IMR-90 (cell line): ENCODE measurements at regions not wholly inside any gene's neighbourhood (a gene's known extent, or its start where the extent isn't known, plus 50 kb on each side); places are given as distances from the start of the nearest gene placed in this dataset.

Source experiments
- ATAC-seq: fragments of 200-7000 bp; cut with Tn5 transposase; 2 replicates; pipeline ENCODE4 v1.9.1; 2020; ENCODE audit warnings: low read depth, mild to moderate bottlenecking, moderate library complexity
- BruUV-seq: library from RNA; stranded (reverse); fragments of 400-500 nt; replicated peaks from 2 replicates; lab custom pipeline; 2021; lab: Mats Ljungman, UMichigan
- CTCF ChIA-PET: fragments of 300-600 bp; formaldehyde crosslinking; extraction: SDS; loops from one replicate; lab custom pipeline; 2021; ENCODE audit warnings: antibody characterized with exemption; lab: Yijun Ruan, JAX
- POLR2A ChIA-PET: fragments of 300-600 bp; sonication (Branson Sonifier 250); formaldehyde crosslinking; loops from one replicate; lab custom pipeline; 2022; ENCODE audit warnings: antibody characterized with exemption; ENCODE audit not compliant: unreplicated experiment; lab: Charles Lee
- DNase-seq: peaks from one replicate; pipeline ENCODE4 v3.0.0; 2013
- H2AFZ ChIP-seq: replicated peaks from 2 replicates; pipeline ENCODE3; 2013; ENCODE audit warnings: low read length, mild to moderate bottlenecking; ENCODE audit not compliant: poor library complexity
- H2AK5ac ChIP-seq: 2 replicates; pipeline ENCODE4 v1.6.1; 2013; ENCODE audit warnings: low read depth, low read length, inconsistent platforms
- H2AK9ac ChIP-seq: replicated peaks from 2 replicates; pipeline ENCODE3; 2013; ENCODE audit warnings: mild to moderate bottlenecking, low read depth, low read length, moderate library complexity; ENCODE audit not compliant: poor library complexity
- H2BK120ac ChIP-seq: 2 replicates; pipeline ENCODE4 v1.6.1; 2013; ENCODE audit warnings: low read depth, low read length, inconsistent platforms
- H2BK15ac ChIP-seq: 3 replicates; pipeline ENCODE4 v1.6.1; 2013; ENCODE audit warnings: low read depth, low read length, inconsistent platforms
- H2BK20ac ChIP-seq: 2 replicates; pipeline ENCODE4 v1.6.1; 2013; ENCODE audit warnings: low read depth, mild to moderate bottlenecking, inconsistent platforms, low read length, moderate library complexity
- H2BK5ac ChIP-seq: 2 replicates; pipeline ENCODE4 v1.6.1; 2013; ENCODE audit warnings: mild to moderate bottlenecking, low read depth, low read length, inconsistent platforms; ENCODE audit not compliant: poor library complexity, severe bottlenecking
- H3K14ac ChIP-seq: replicated peaks from 2 replicates; pipeline ENCODE4 v1.6.1; 2013; ENCODE audit warnings: low read depth, low read length, inconsistent platforms
- H3K18ac ChIP-seq: 2 replicates; pipeline ENCODE4 v1.6.1; 2013; ENCODE audit warnings: low read depth, low read length, control low read depth
- H3K23ac ChIP-seq: 2 replicates; pipeline ENCODE4 v1.6.1; 2013; ENCODE audit warnings: low read depth, low read length, inconsistent platforms
- H3K27ac ChIP-seq: 2 replicates; pipeline ENCODE4 v1.5.1; 2013; ENCODE audit warnings: mild to moderate bottlenecking, control low read depth, low read length; ENCODE audit not compliant: insufficient read depth
- H3K27me3 ChIP-seq: 2 replicates; pipeline ENCODE4 v1.6.1; 2013; ENCODE audit warnings: low read length; ENCODE audit not compliant: control insufficient read depth, insufficient read depth
- H3K36me3 ChIP-seq: 2 replicates; pipeline ENCODE4 v1.6.1; 2013; ENCODE audit warnings: low read length, mixed read lengths; ENCODE audit not compliant: control insufficient read depth, insufficient read depth
- H3K4ac ChIP-seq: 2 replicates; pipeline ENCODE4 v1.6.1; 2013; ENCODE audit warnings: low read depth, low read length, inconsistent platforms
- H3K4me1 ChIP-seq: 2 replicates; pipeline ENCODE4 v1.6.1; 2013; ENCODE audit warnings: low read length, mixed read lengths; ENCODE audit not compliant: control insufficient read depth, insufficient read depth
- H3K4me2 ChIP-seq: 2 replicates; pipeline ENCODE4 v1.6.1; 2013; ENCODE audit warnings: low read depth, mild to moderate bottlenecking, control low read depth, low read length, moderate library complexity
- H3K4me3 ChIP-seq: 2 replicates; pipeline ENCODE4 v1.5.1; 2013; ENCODE audit warnings: low read depth, mild to moderate bottlenecking, control low read depth, low read length, moderate library complexity; ENCODE audit not compliant: insufficient read depth
- H3K56ac ChIP-seq: 2 replicates; pipeline ENCODE4 v1.6.1; 2013; ENCODE audit warnings: low read length, inconsistent platforms; ENCODE audit not compliant: insufficient read depth; ENCODE audit errors: extremely low read depth
- H3K79me1 ChIP-seq, 2 experiments: 2 replicates each; pipeline ENCODE4 v1.6.1; 2013; ENCODE audit warnings: low read length in 2 of 2, inconsistent platforms in 1 of 2, low read depth in 1 of 2
- H3K9ac ChIP-seq: 2 replicates; pipeline ENCODE4 v1.6.1; 2013; ENCODE audit warnings: low read depth, low read length, control low read depth
- H3K9me1 ChIP-seq: 2 replicates; pipeline ENCODE4 v1.6.1; 2013; ENCODE audit warnings: low read length, inconsistent platforms; ENCODE audit not compliant: insufficient read depth
- H3K9me3 ChIP-seq: 2 replicates; pipeline ENCODE4 v1.6.1; 2013; ENCODE audit warnings: low read length; ENCODE audit not compliant: control insufficient read depth, insufficient read depth
- H4K20me1 ChIP-seq: 2 replicates; pipeline ENCODE4 v1.6.1; 2013; ENCODE audit warnings: low read length, inconsistent platforms; ENCODE audit not compliant: insufficient read depth
- H4K5ac ChIP-seq: 2 replicates; pipeline ENCODE4 v1.6.1; 2013; ENCODE audit warnings: mild to moderate bottlenecking, low read depth, low read length, control low read depth
- H4K8ac ChIP-seq, 2 experiments: 2 replicates each; pipeline ENCODE4 v1.6.1; 2013; ENCODE audit warnings: low read depth in 2 of 2, low read length in 2 of 2, control low read depth in 1 of 2, inconsistent platforms in 1 of 2
- H4K91ac ChIP-seq: 2 replicates; pipeline ENCODE4 v1.6.1; 2013; ENCODE audit warnings: low read depth, low read length, inconsistent platforms; ENCODE audit not compliant: insufficient read depth
- BHLHE40 ChIP-seq: fragments of 150-350 bp; IDR thresholded peaks from 2 replicates; pipeline ENCODE4 v1.6.1; 2016; ENCODE audit warnings: mild to moderate bottlenecking, low read depth, low read length
- CEBPB ChIP-seq: IDR thresholded peaks from 2 replicates; pipeline ENCODE4 v1.6.1; 2012; ENCODE audit warnings: low read depth, low read length, improper control_type of control experiment
- CHD1 ChIP-seq: IDR thresholded peaks from 2 replicates; pipeline ENCODE4 v1.6.1; 2012; ENCODE audit warnings: low read depth, low read length, improper control_type of control experiment
- FOS ChIP-seq: fragments of 150-350 bp; IDR thresholded peaks from 2 replicates; pipeline ENCODE4 v1.6.1; 2016; ENCODE audit warnings: low read depth, low read length
- MAFK ChIP-seq: IDR thresholded peaks from 2 replicates; pipeline ENCODE4 v1.6.1; 2012; ENCODE audit warnings: low read depth, low read length, improper control_type of control experiment
- MAZ ChIP-seq: IDR thresholded peaks from 2 replicates; pipeline ENCODE4 v1.6.1; 2012; ENCODE audit warnings: low read depth, mild to moderate bottlenecking, low read length, improper control_type of control experiment, moderate library complexity, borderline replicate concordance
- MXI1 ChIP-seq: IDR thresholded peaks from 2 replicates; pipeline ENCODE4 v1.6.1; 2012; ENCODE audit warnings: low read depth, mild to moderate bottlenecking, low read length, moderate library complexity, borderline replicate concordance
- NFE2L2 ChIP-seq: fragments of 150-350 bp; IDR thresholded peaks from 2 replicates; pipeline ENCODE4 v1.6.1; 2016; ENCODE audit warnings: low read depth, mild to moderate bottlenecking, low read length
- POLR2A ChIP-seq: IDR thresholded peaks from 2 replicates; pipeline ENCODE4 v1.6.1; 2012; ENCODE audit warnings: mild to moderate bottlenecking, low read depth, low read length
- RAD21 ChIP-seq: IDR thresholded peaks from 2 replicates; pipeline ENCODE4 v1.6.1; 2012; ENCODE audit warnings: low read length, improper control_type of control experiment
- RCOR1 ChIP-seq: IDR thresholded peaks from 2 replicates; pipeline ENCODE4 v1.6.1; 2012; ENCODE audit warnings: mild to moderate bottlenecking, low read length, improper control_type of control experiment; ENCODE audit not compliant: insufficient replicate concordance
- RFX5 ChIP-seq: IDR thresholded peaks from 2 replicates; pipeline ENCODE4 v1.8.0; 2012; ENCODE audit warnings: low read depth, mild to moderate bottlenecking, low read length, moderate library complexity
- SMC3 ChIP-seq: fragments of 150-350 bp; IDR thresholded peaks from 2 replicates; pipeline ENCODE4 v1.6.1; 2016; ENCODE audit warnings: low read depth, mild to moderate bottlenecking, antibody characterized with exemption, low read length, moderate library complexity
- WGBS, 2 experiments: methylation state at CpG; one replicate each; pipeline versions ENCODE4 v1.1.5 to v1.1.7; 2013; ENCODE audit warnings: missing lambda C conversion rate in 2 of 2; ENCODE audit not compliant: insufficient read length in 1 of 2; ENCODE audit errors: extremely low coverage in 2 of 2; 5-methylcytosine and 5-hydroxymethylcytosine counted together
- dilution Hi-C: fragments of 300-500 bp; cut with HindIII; formaldehyde crosslinking; loops from one replicate; pipeline ENCODE4 v1.14.3; 2018; ENCODE audit warnings: low sequenced_read_pairs; ENCODE audit not compliant: unreplicated experiment
- in situ Hi-C: fragments of 300-500 bp; cut with MboI; formaldehyde crosslinking; loops from 3 replicates; pipeline ENCODE4 v1.14.3; 2019; ENCODE audit warnings: low sequenced_read_pairs, inconsistent platforms, mixed read lengths
- intact Hi-C: fragments of 100-400 bp; cut with micrococcal nuclease; formaldehyde crosslinking; loops from 2 replicates; pipeline ENCODE4 v1.10.0; 2022
- TF ChIP-seq, protein P1 (sequence below): conservative IDR thresholded peaks from 2 replicates; pipeline ENCODE4 v1.5.1; 2012; ENCODE audit warnings: mild to moderate bottlenecking, low read depth, low read length, improper control_type of control experiment
- TF ChIP-seq, protein P2 (sequence below): fragments of 150-350 bp; IDR thresholded peaks from 2 replicates; pipeline ENCODE4 v1.6.1; 2016; ENCODE audit warnings: low read depth, mild to moderate bottlenecking, low read length, moderate library complexity, borderline replicate concordance
- TF ChIP-seq, protein P3 (sequence below): fragments of 150-350 bp; IDR thresholded peaks from 2 replicates; pipeline ENCODE4 v1.6.1; 2017; ENCODE audit warnings: mild to moderate bottlenecking, antibody characterized with exemption, low read length, low read depth

DNA sequence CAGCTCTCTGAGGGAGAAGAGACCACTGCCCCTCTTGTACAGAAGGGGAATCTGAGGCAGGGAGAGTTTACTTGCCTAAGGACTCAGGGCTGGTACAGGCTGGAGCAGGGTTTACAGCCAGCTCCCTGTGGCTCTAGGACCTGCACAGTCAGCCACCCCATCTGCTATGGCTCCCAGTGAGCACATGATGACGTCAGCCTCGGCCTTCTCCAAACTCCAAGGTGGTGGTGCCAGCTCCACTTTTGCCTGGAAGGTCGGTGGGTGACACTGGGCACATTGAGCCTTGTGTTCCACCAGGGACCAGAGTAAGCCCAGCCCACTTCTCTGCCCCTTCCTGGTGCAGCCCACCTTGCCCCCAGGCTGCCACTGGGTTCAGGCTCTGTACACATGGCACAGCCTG, 202.2 kb downstream of the ENGASE start:
- H2AK5ac ChIP-seq, result no peak overlapping the region
- H2AFZ ChIP-seq, result no peak overlapping the region
- no peaks in the 10 kb centered on the region for H4K20me1 ChIP-seq
- no peak overlapping the region for H2BK120ac ChIP-seq
- 58% methylated on average over 2 of the region's 3 CpGs; no CpG with 5 or more reads in 1 of the 2 experiments for WGBS, 2 experiments
- H3K4me2 ChIP-seq, result no peak overlapping the region
- DNase-seq, result no peak
- no peak overlapping the region for H3K14ac ChIP-seq
- no peaks in the 10 kb centered on the region for H3K79me1 ChIP-seq
- H3K4ac ChIP-seq, result no peak overlapping the region
- H3K18ac ChIP-seq, result no peak overlapping the region
- no peaks in the 10 kb centered on the region for H3K9me3 ChIP-seq
- H2AK9ac ChIP-seq, result no peak overlapping the region
- no peaks in the 10 kb centered on the region; the same call in 1 of the 2 replicates for H3K27me3 ChIP-seq
- ChIA-PET CTCF (no interaction called here), POLR2A (no interaction called here)
- in situ Hi-C loops, result no loop called here
- no peak overlapping the region for H3K9ac ChIP-seq
- no TSS peak for BruUV-seq
- no peaks in the 10 kb centered on the region for H3K9me1 ChIP-seq
- H2BK15ac ChIP-seq, result no peak overlapping the region
- dilution Hi-C loops, result no loop called here
- H4K91ac ChIP-seq, result no peak overlapping the region
- H3K27ac ChIP-seq, result no peak overlapping the region
- ATAC-seq, result no peak
- H3K56ac ChIP-seq, result no peak overlapping the region
- H3K36me3 ChIP-seq, result no peaks in the 10 kb centered on the region
- no peak overlapping the region for H2BK5ac ChIP-seq
- H4K8ac ChIP-seq, result no peak overlapping the region
- H2BK20ac ChIP-seq, result no peak overlapping the region
- H3K23ac ChIP-seq, result no peak overlapping the region
- H4K5ac ChIP-seq, result no peak overlapping the region
- no peaks in the 10 kb centered on the region for H3K4me1 ChIP-seq
- TF ChIP-seq CEBPB, result no peak
- no peak for TF ChIP-seq POLR2A
- no peak for TF ChIP-seq FOS
- TF ChIP-seq RCOR1, result no peak
- TF ChIP-seq MAFK, result no peak
- TF ChIP-seq, protein P1, sequence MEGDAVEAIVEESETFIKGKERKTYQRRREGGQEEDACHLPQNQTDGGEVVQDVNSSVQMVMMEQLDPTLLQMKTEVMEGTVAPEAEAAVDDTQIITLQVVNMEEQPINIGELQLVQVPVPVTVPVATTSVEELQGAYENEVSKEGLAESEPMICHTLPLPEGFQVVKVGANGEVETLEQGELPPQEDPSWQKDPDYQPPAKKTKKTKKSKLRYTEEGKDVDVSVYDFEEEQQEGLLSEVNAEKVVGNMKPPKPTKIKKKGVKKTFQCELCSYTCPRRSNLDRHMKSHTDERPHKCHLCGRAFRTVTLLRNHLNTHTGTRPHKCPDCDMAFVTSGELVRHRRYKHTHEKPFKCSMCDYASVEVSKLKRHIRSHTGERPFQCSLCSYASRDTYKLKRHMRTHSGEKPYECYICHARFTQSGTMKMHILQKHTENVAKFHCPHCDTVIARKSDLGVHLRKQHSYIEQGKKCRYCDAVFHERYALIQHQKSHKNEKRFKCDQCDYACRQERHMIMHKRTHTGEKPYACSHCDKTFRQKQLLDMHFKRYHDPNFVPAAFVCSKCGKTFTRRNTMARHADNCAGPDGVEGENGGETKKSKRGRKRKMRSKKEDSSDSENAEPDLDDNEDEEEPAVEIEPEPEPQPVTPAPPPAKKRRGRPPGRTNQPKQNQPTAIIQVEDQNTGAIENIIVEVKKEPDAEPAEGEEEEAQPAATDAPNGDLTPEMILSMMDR, result no peak
- TF ChIP-seq, protein P2, sequence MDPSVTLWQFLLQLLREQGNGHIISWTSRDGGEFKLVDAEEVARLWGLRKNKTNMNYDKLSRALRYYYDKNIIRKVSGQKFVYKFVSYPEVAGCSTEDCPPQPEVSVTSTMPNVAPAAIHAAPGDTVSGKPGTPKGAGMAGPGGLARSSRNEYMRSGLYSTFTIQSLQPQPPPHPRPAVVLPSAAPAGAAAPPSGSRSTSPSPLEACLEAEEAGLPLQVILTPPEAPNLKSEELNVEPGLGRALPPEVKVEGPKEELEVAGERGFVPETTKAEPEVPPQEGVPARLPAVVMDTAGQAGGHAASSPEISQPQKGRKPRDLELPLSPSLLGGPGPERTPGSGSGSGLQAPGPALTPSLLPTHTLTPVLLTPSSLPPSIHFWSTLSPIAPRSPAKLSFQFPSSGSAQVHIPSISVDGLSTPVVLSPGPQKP, result no peak
- TF ChIP-seq SMC3, result no peak
- TF ChIP-seq MXI1, result no peak
- TF ChIP-seq, protein P3, sequence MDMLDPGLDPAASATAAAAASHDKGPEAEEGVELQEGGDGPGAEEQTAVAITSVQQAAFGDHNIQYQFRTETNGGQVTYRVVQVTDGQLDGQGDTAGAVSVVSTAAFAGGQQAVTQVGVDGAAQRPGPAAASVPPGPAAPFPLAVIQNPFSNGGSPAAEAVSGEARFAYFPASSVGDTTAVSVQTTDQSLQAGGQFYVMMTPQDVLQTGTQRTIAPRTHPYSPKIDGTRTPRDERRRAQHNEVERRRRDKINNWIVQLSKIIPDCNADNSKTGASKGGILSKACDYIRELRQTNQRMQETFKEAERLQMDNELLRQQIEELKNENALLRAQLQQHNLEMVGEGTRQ, result no peak
- TF ChIP-seq RAD21, result no peak
- TF ChIP-seq NFE2L2, result no peak
- TF ChIP-seq BHLHE40, result no peak
- no peak for TF ChIP-seq MAZ
- no peak for TF ChIP-seq RFX5
- no peak for TF ChIP-seq CHD1
- intact Hi-C loops, result no loop called here
- no peak overlapping the region for H3K4me3 ChIP-seq
